Fibroblast of villous mesenchyme (primary cell): ENCODE measurements at regions not wholly inside any gene's neighbourhood (a gene's known extent, or its start where the extent isn't known, plus 50 kb on each side); places are given as distances from the start of the nearest gene placed in this dataset.

Experiments
- DNase-seq: peaks from one replicate; pipeline ENCODE4 v3.0.0-alpha.2; 2010; ENCODE audit warnings: low read depth
- H3K4me3 ChIP-seq: 2 replicates; pipeline ENCODE4 v1.5.1; 2011; ENCODE audit warnings: low read depth, mild to moderate bottlenecking, low read length
- TF ChIP-seq, protein P1 (sequence below): IDR thresholded peaks from 2 replicates; pipeline ENCODE4 v1.5.1; 2012; ENCODE audit warnings: low read depth, mild to moderate bottlenecking, low read length; ENCODE audit not compliant: insufficient read depth

DNA sequence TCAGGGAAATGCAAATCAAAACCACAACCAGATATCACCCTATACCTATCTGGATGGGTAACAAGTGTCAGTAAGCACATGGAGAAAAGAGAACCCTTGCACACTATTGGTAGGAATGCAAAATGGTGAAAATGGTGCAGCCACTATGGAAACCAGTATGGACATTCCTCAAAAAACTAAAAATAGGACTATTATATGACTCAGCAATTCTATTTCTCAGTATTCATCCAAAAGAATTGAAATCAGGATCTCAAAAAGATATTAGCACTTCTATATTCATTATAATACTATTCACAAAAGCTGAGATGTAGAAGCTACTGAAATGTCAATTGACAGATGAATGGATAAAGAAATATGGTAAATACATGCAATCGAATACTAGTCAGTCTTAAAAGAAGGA is 491.1 kb upstream of the MYT1L start:
- TF ChIP-seq, protein P1, sequence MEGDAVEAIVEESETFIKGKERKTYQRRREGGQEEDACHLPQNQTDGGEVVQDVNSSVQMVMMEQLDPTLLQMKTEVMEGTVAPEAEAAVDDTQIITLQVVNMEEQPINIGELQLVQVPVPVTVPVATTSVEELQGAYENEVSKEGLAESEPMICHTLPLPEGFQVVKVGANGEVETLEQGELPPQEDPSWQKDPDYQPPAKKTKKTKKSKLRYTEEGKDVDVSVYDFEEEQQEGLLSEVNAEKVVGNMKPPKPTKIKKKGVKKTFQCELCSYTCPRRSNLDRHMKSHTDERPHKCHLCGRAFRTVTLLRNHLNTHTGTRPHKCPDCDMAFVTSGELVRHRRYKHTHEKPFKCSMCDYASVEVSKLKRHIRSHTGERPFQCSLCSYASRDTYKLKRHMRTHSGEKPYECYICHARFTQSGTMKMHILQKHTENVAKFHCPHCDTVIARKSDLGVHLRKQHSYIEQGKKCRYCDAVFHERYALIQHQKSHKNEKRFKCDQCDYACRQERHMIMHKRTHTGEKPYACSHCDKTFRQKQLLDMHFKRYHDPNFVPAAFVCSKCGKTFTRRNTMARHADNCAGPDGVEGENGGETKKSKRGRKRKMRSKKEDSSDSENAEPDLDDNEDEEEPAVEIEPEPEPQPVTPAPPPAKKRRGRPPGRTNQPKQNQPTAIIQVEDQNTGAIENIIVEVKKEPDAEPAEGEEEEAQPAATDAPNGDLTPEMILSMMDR, result no peak
- DNase-seq, result no peak
- H3K4me3 ChIP-seq, result no peak overlapping the region

DNA sequence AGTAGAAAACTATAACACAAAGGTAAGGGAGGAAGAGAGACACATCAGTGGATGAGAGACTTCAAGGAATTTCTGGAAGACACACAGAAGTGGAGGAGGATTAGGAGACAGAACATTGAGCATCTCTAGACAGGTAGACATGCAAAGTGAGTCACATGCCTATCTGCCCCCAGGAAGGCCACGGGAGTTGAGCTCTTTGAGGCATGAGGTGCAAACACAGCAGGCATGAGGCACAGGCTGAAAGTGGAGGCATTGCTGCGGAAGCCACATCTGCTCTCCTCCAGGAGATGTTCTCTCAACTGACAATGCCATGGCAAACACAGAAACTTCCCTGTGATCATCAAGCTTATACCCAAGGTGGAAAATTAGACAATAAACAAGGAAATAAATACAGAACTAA is 481.6 kb upstream of the MYT1L start:
- TF ChIP-seq, protein P1, result no peak
- no peak for DNase-seq

DNA sequence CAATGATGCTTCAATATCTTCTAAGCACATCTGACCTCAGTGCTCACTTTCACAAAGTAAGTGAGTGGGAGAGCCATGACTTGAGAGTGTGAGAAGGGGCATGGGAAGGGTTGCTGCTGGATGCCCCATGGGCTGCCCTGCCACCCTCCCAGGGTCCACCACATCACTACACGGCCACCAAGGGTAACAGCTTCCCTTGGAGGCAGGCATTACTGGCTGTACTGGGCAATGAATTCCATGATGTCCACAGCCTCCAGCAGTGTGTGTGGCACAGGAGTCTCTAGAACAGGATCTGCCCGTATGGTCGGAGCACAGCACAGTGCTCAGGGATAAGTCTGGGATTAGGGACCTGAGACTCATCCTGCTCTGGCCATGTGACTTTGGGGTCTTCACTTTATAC is 481.0 kb upstream of the MYT1L start:
- TF ChIP-seq, protein P1, result no peak
- DNase-seq, result no peak
- no peak overlapping the region for H3K4me3 ChIP-seq

More for the DNA sequence above, 481.6 kb upstream of the MYT1L start:
- no peak overlapping the region for H3K4me3 ChIP-seq

DNA sequence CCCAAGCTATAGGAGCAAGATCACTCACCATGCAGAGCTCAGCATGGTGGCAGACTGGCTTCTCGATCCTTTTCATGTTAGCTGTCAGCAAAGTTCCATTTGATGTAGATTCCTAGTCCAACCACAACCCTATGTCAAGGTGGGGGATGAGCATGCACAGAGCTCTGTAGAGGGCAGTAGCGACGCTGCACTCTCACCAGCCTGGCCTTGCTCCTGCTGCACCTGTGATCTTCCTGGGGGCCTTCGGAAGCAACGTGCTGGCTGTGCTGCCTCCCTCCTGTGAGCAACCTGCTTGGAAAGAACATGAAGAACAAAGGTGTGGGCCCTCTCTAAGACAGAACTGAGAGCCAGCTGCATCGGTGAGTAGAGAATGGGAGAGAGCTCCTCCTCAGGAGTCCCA is 479.4 kb upstream of the MYT1L start:
- TF ChIP-seq, protein P1, result no peak
- no peak overlapping the region for H3K4me3 ChIP-seq
- no peak for DNase-seq

DNA sequence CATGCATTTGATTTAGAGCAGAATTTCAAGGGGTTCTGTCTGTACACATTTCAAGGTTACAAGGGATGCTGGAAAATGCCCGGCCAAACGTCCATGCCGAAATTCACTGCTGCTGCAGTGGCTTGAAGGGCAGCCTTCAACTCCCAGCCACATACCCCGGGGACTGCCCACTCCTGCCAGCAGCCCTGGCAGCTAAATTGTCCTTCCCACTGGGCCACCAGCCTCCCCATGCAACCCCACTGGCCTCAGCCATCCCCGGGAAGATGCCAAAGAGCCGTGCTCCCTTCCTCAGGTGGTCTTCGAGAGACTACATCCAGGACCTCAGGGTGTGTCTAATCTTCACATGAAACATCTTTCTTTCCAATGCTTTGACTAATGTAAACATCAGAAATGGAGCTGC is 478.7 kb upstream of the MYT1L start:
- no peak for DNase-seq
- TF ChIP-seq, protein P1, result no peak
- H3K4me3 ChIP-seq, result no peak overlapping the region

DNA sequence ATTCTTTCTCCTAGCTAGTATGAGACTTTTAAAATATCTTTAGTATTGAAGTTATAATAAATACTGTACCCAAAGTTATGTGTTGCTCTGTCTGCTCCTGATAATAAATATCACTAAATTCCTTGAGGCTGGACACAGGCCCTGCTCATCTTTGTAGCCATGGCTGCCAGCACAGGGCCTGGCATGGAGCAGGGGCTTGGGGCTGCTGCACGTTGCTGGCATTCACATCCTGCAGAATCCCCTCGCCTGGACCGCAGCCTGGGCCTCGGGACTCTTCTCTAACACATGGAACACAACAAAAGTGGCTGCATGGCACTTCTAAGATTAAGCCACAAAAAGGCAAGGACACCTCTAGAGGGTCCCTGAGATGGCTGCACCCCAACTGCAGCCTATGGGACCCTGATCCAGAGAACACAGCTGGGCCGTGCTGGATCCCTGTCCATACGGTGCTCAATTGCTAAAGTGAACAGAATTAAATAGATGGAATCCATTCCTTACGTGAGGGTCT is 477.5 kb upstream of the MYT1L start:
- no peak for DNase-seq
- TF ChIP-seq, protein P1, result no peak
- no peak overlapping the region for H3K4me3 ChIP-seq

DNA sequence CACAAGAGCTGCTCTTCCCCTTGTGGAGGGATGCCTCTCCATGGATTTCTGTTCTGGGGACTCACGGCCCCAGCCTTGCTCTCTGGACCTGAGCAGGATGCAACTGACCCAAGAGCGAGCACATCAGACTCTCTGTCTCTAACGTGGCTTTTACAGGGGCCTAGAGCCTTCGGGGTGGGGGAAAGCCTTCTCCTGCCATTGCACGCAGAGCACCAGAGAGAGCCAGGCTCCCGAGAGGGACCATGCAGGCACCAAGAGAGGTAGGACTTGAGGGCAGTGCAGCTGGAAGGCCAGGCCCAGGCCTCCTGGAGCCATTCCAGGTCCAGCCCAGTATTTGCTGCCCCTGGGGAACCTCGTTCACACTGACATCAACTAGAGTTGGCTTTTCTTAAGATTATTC is 475.6 kb upstream of the MYT1L start:
- no peak for DNase-seq
- TF ChIP-seq, protein P1, result no peak
- H3K4me3 ChIP-seq, result no peak overlapping the region
